ENCODE measurements at regions not wholly inside any gene's neighbourhood (a gene's known extent, or its start where the extent isn't known, plus 50 kb on each side); places are given as distances from the start of the nearest gene placed in this dataset.

GRCh38 chr5:110846398-110847001, 107.7 kb downstream of the SLC25A46 start:
- in situ Hi-C loops (cut with MboI; ENCODE audit: low pct_unique_long_range_greater_than_20kb, low sequenced_read_pairs, unreplicated experiment) = no loop called here
- no peak for DNase-seq (ENCODE audit: low spot score)
- no peak for TF ChIP-seq CTCF (IDR thresholded peaks at IDR 0.05; ENCODE audit: extremely low read depth, insufficient read depth, missing control alignments)

GRCh38 chr5:110851357-110851756, 112.5 kb downstream of the SLC25A46 start:
- in situ Hi-C loops (cut with MboI; ENCODE audit: low pct_unique_long_range_greater_than_20kb, low sequenced_read_pairs, unreplicated experiment) = no loop called here
- no peak for DNase-seq (ENCODE audit: low spot score)
- no peak for TF ChIP-seq CTCF (IDR thresholded peaks at IDR 0.05; ENCODE audit: extremely low read depth, insufficient read depth, missing control alignments)

- in situ Hi-C loops (cut with MboI; ENCODE audit: low pct_unique_long_range_greater_than_20kb, low sequenced_read_pairs, unreplicated experiment) = no loop called here
- no peak for TF ChIP-seq CTCF (IDR thresholded peaks at IDR 0.05; ENCODE audit: extremely low read depth, insufficient read depth, missing control alignments)
- DNase-seq (ENCODE audit: low spot score) = no peak
Measured at GRCh38 chr5:110852053-110852452, 113.2 kb downstream of the SLC25A46 start.

GRCh38 chr5:110852541-110852940, 113.7 kb downstream of the SLC25A46 start:
- TF ChIP-seq CTCF (IDR thresholded peaks at IDR 0.05; ENCODE audit: extremely low read depth, insufficient read depth, missing control alignments) = no peak
- in situ Hi-C loops (cut with MboI; ENCODE audit: low pct_unique_long_range_greater_than_20kb, low sequenced_read_pairs, unreplicated experiment) = no loop called here
- DNase-seq (ENCODE audit: low spot score) = no peak

GRCh38 chr5:110853267-110853666, 114.5 kb downstream of the SLC25A46 start:
- no peak for DNase-seq (ENCODE audit: low spot score)
- TF ChIP-seq CTCF (IDR thresholded peaks at IDR 0.05; ENCODE audit: extremely low read depth, insufficient read depth, missing control alignments) = no peak
- in situ Hi-C loops (cut with MboI; ENCODE audit: low pct_unique_long_range_greater_than_20kb, low sequenced_read_pairs, unreplicated experiment) = no loop called here

- DNase-seq (ENCODE audit: low spot score) = no peak
- in situ Hi-C loops (cut with MboI; ENCODE audit: low pct_unique_long_range_greater_than_20kb, low sequenced_read_pairs, unreplicated experiment) = no loop called here
- TF ChIP-seq CTCF (IDR thresholded peaks at IDR 0.05; ENCODE audit: extremely low read depth, insufficient read depth, missing control alignments) = no peak
Measured at GRCh38 chr5:110854200-110854599, 115.4 kb downstream of the SLC25A46 start.

GRCh38 chr5:110855961-110856360, 117.2 kb downstream of the SLC25A46 start:
- in situ Hi-C loops (cut with MboI; ENCODE audit: low pct_unique_long_range_greater_than_20kb, low sequenced_read_pairs, unreplicated experiment) = no loop called here
- no peak for TF ChIP-seq CTCF (IDR thresholded peaks at IDR 0.05; ENCODE audit: extremely low read depth, insufficient read depth, missing control alignments)
- no peak for DNase-seq (ENCODE audit: low spot score)
